Hematopoietic multipotent progenitor cell treated with erythropoietin and hydrocortisone succinate and interleukin-3 and kit ligand, for 6 days (in vitro differentiated cells): ENCODE measurements at regions not wholly inside any gene's neighbourhood (a gene's known extent, or its start where the extent isn't known, plus 50 kb on each side); places are given as distances from the start of the nearest gene placed in this dataset.
"Not testable (repeated sequence)": the region's sequence is repeated elsewhere in the genome, so short reads cannot be mapped to it uniquely, and the experiment has no call there.

Experiments
- DNase-seq: peaks from one replicate; pipeline ENCODE4 v3.0.0-alpha.2; 2015

DNA sequence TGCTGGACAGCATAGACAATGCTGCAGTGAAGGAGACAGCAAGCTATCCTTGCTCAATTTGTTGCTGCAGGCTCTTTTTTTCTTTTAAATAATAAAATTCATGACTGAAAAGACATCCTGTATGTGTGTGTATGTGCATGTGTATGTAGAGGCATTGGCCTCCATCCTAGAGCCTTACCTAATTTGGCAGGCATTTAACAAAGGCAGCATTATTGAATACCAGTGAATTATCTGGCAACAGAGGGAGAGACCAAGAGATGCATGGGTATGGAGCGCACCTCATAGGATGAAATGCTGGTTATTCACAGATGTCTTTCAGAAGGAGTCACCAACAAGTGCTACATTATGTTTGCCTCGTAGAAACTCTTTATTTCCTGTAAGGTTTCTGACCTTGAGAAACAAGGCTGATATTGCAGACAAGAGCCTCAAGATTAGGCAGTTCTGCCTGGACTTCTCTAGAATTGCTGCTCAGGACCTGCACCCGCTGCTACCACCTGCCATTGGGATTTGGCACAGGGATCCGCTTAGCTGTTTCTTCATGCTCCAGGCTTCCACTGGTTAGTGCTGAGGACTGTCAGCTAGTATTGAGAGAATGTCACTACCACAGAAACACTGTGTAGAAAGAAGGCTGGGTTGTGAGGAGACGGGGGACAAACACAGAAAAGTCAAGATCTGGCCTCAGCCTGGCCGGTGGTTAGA lies 247.7 kb upstream of the RFX3 start:
- no peak for DNase-seq

DNA sequence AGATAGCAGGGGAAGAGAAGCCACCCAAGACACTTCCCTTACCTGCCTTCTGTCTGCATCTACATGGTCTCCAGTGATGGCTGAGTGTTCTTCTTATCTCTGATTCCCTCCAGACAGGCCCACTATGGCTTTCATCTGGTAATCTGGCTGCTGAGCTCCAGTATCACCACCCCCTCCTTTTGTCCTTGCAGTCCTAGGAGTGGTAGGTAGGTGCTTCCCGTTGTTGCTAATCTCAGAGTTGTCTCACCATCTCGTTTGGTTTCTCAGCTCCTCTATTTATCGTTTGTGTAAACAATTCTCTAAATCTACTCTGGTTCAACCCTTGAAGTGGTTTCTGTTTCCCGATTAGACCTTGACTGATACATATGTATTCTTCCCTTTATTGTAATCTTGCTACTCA lies 243.8 kb upstream of the RFX3 start:
- no peak for DNase-seq

DNA sequence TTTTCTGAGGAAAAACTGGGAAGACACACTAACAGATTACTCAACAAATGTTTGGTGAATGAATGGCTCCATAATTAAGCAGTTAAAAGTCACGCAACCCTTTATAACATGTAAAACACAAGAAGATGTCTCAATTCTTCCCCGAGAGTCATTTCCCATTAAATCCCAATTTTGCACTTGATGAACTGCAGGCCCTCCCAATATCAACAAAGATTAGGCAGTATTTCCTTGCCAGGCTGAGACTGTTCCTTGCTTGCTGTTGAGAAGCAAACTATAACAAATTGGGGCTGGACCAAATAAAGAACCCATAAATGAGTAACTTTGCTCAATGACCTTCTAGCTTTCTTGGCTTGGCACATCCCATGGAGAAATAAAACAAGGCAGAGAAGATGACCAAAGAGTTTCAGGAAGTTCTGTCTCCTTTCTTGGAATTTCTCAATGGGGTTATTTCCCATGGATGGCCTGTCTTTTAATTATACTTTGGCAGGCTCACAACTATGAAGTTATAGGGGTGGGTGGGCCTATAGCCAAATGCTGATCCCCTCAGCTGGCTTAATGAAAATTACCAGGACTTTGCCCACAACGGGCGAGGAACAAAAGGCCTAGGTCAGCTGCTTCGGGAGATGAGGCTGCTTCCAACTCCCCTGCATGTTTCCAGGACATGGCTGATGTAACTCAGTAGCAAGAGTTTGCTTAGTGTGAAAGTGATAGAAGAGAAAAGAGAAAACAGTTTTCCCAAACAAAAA lies 243.1 kb upstream of the RFX3 start:
- DNase-seq = no peak

DNA sequence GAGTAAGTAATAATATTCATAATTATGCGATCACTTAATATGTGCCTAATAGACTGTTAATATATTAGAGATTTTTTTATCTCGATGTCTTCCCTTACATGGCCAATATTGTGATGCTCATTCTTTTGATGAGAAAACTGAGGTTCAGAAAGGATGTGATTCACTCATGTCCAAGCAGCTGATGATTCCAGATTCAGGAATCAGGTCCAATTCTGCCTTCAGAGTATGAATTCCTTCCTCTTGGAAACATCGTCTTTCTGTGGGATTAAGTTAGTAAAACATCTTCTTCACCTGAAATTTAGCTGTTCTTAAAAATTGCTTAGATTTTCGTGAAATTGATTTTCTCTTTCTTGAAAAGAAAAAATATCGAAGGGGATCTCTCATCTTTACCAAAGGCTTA lies 242.5 kb upstream of the RFX3 start:
- no peak for DNase-seq

DNA sequence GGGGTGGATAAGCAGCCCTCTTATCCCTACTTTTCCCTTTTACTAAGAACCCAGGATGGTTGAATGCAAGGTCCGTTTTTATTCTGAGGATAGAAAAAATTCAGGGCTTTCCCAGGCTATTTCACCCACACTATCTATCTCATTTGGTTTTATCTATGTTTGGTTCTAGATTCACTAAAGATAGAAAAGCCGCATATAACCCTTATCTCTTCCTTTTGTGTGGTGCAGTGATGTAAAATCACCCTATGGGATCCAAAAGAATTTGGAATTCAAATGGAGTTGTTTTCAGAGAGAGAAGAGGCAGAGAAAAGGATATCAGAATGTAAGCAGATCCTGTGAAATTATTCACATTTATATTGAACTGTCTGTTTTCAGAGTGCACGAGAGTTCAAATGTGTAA lies 236.3 kb upstream of the RFX3 start:
- no peak for DNase-seq

DNA sequence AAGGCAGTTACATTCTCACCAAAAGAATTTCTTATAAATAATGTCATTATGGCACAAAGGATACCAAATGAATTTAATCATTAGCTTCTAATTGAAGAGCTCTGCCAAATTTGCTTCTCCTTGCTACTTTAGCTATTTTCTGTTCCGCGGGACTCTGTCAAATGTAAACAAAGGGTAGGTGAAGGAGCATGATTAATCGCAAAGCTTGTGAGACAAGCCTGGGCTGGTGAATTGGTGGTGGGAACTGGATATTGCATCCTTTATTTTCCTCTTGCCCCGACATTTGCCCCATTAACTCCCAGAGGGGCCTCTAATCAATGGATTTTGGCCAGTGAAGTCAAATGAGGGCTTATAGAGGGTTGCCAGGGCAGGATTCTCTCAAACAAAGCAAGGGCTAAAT lies 234.2 kb upstream of the RFX3 start:
- no peak for DNase-seq

DNA sequence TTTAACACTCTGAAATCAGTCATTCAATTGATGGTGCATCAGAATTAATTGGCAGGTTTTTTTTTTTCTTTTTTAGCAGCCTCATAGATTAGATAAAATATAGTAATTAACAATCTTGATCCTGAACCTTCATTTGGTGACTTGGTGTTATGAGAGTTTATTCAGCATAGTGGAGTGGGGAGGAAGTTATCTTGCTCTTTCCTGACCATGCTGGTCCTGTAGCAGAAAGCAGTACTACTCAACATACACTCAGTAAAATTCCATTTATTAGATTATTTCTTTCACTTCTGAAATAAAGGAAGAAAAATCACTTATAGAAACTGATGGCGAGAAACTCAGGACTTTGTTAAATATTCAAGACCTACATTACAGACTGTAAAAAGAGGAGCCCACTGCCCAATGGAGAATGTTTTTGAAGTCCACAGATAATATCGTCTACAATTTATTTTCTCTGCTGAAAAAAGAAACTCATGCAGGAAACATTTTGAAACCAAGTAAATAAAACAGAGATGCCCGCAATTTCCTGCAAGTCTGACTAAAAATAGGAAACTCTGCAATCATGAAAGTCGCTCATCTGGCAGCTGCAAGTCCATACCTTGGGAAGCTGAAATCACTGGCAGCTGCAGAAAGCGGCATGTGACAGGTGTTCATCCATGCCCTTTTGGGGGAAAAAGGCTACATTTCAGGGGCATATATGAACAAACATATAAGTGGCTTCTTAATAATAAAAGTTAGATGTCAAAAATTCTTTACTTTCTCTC lies 233.2 kb upstream of the RFX3 start:
- no peak for DNase-seq

DNA sequence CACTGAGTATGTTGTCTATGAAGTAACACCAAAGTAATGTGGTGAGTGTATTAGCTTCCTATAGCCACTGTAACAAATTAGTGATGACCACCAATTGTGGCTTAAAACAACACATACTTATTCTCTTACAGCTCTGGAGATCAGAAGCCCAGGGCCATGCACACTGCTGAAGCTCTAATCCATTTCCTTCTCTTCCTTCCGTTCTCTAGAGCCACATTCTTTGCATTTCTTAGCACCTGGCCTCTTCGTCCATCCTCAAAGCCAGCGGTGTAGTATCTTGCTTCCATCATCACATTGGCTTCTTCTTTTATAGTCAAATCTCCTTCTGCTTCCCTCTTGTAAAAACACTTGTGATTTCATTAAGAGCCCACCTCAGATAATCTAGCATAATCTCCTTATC lies 230.3 kb upstream of the RFX3 start:
- DNase-seq = no peak

DNA sequence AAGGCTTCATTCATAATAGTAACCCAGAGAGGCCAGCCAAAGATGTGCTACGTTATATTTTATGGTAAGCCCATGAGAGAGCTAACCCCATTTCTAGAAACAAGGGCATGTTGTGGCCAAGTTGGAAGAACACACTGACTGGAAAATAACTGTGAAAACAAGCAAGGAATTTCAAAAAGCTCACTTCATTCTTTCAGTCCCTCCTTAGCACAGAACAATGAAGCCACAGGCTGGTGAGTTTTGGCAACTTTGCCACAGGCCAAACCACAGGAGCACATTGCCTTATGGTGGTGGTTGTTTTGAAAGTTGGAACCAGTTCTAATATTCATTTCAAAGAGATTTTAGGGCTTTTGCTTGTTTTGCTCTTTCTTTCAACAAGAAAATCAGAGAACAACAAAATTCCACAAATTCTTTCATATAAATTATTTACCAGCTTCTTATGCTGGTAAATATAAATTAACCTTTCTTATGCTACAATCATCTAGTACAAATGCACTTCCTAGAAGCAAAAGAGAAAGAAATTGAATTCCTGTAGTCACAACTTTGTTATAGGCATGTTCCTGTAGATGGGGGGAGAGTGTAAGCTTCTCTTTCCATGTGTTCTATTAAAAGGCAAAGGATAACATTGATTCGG lies 225.4 kb upstream of the RFX3 start:
- DNase-seq = no peak

DNA sequence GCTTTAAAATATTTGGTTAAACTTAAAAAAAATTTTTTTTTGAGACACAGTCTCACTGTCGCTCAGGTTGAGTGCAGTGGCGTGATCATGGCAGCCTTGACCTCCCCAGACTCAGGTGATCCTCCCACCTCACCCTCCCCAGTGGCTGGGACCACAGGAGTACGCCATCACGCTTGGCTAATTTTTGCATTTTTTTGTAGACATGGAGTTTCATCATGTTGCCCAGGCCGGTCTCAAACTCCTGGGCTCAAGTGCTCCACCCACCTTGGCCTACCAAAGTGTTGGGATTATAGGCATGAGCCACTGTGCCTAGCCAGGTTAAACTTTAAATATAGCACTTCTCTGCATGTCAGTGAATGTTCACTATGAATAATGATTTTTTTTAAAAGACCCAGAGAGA lies 224.5 kb upstream of the RFX3 start:
- DNase-seq = no peak

DNA sequence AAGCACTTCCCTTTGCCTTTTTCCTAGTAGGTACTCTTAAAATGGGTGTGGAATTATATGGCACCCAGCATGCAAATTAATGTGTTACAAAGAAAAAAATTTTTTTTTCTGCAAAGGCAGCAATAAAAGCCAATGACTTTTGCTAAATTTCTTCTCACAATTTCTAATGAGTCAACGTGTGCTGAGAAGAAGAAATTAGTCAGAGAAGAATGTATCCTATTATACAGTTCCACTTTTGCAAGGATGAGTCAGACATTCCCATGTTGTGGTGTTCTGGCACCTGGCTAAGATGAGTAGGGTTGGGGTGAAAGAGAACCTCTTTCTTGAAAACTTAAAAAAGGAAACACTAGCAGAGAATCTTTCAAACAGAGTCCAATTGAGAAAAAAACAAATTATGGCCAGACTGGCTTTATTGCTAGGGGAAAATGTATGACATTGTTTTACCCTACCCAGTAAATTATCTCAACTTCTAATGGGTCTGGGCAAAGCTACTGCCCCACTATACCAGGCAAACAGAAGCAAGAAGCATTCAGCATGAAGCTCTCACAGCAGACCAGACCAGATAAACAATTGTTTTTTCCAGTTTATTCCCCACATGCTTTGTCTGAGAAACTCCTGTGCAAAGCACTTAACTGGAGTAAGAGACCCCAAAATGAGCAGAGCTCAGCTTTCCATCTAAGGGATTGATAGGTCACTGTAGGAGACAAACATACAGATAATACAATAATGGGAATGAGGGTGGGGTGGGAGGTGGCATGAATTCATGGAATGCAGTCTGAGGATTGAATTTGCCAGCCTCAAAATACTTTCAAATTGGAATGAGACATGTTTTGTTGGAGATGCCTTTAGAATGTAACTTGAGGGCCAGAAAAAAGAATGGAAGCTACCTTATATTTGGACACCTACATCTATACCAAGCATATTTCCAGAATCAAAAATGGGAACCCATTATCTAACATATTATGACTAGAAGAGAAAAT lies 220.8 kb upstream of the RFX3 start:
- DNase-seq = no peak

DNA sequence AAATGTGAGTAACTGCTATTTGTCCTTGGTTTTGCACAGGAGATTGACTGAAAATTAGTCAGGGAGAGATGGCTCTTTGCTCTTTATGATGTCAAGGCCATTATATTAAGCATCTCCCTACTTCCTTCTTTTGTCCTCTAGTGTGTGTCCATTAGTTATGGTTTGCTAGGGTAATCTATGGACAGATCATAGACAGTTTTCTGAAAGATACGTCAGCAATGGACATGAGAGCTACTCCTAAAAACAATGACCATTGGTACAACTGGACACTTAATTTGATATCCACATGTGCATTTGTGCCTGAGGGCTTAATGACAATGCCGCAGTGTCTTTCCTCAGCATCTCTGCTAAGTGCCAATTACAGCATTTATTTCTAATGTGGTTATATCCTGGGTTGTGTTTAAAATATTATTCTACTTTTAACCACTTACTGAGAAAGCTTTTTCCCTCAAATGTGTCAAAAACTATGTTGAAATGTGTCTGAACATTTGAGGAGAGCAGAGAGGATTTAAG lies 218.2 kb upstream of the RFX3 start:
- DNase-seq = no peak

DNA sequence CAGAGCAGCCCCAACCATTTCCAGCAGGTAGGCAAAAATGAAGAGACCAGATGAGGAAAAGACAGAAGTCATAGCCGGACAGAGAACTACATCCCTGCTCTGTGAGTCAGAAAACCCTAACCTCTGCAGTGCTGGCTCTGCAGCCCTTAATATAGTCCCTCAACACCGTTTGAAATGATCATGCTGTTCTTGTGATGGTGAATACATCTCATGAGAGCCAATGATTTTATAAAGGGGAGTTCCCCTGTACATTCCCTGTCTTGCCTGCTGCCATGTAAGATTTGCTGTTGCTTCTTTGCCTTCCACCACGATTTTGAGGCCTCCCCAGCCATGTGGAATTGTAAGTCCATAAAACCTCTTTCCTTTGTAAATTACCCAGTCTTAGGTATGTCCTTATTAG lies 216.8 kb upstream of the RFX3 start:
- DNase-seq = no peak

DNA sequence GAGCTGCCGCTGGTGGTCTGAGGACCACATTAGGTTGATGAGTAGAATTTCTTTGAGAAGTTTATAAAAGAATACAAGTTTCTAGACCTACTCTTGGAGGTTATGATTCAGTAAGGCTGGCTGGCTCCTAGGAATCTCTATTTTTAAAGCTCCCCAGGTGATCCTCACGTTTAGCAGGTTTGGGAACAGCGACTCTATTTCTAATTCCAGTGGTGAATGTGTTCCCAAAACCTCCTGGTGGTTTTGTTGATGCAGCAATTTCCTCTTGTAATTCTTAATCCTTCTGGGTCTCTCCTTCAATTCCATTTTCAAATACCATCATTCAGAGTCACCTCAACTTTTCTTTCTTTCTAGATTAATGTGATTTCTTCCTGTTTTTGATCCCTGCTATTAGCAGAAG lies 215.9 kb upstream of the RFX3 start:
- DNase-seq = no peak

DNA sequence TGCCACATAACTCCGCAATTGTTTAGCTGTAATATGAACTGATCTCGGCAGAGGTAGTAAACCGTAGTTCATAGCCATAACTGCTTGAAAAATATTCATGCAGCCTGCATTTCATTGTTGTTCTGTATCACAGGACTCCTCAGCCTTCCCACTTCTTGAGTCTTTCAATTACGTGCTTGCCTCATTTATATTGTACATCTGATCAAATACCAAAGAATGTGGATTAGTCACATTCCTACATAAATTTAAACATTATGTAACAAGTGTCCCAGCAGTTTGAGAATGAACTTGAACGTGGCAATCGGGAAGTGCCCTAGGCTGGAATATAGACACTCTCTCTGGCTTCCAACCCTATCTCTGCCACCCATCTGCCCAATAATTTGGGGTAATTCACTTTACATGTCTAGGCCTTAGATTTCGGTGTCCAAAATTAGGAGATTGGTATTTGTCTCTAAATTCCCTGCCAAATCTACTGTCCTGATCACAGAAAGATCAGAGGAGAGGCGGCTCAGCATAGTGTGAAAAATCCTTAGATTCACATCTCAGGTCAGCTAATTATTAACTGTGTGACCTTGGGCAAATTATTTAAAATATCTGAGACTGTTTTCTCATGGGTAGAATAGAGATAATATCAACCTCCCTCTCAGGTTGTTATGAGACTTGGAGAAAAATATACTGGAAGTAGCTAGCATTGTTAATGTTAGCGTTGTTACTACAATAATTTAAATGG lies 215.1 kb upstream of the RFX3 start:
- DNase-seq = no peak

DNA sequence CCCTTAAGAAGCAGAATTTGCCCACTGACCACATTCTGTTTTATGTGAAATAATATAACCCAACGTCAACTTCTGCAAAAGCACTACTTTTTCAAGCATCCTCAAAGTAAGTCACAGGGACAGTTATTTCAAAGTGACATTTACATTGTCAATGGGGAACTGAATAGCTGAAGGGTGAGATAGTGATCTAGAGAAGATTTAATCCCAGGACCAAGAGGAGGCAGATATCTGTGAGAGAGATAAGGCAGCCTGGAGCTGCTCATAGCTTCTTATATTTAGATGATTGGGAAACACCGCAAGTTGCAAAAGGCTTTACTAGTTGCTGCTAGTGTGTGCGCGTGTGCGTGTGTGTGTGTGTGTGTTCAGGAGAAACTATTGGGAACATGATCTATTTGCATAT lies 210.4 kb upstream of the RFX3 start:
- peak; percentile 77 for DNase-seq

DNA sequence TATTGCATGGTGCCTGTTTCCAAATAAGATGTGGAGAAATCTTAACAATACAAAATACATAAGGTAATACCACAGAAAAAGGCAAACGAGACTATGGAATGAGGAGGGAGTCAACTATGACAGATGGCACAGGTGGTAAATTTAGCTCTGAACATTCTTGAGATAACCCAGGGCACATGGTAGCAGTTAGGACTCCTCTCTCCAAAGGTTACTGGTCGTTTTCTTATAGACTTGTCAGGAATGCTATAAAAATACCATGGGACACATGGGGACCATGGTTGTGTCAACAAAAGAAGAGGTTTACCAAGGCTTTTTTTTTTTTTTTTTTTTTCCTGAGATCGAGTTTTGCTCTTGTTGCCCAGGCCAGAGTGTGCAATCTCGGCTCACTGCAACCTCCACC lies 209.4 kb upstream of the RFX3 start:
- no peak for DNase-seq

DNA sequence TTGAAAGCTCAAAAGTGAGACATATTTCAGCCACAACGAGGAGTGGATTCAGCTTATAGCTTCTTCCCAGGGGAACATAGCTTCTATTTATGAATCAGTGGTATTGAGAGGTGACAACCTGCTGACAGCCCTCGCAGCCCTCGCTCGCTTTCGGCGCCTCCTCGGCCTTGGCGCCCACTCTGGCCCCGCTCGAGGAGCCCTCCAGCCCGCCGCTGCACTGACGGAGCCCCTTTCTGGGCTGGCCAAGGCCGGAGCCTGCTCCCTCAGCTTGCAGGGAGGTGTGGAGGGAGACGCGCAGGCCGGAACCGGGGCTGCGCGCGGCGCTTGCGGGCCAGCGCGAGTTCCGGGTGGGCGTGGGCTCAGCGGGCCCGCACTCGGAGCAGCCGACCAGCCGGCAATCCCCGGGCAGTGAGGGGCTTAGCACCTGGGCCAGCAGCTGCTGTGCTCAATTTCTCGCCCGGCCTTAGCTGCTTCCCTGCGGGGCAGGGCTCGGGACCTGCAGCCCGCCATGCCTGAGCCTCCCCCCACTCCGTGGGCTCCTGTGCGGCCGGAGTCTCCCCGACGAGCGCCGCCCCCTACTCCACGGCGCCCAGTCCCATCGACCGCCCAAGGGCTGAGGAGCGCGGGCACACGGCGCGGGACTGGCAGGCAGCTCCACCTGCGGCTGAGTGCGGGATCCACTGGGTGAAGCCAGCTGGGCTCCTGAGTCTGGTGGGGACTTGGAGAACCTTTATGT lies 207.9 kb upstream of the RFX3 start:
- not testable (repeated sequence) for DNase-seq

DNA sequence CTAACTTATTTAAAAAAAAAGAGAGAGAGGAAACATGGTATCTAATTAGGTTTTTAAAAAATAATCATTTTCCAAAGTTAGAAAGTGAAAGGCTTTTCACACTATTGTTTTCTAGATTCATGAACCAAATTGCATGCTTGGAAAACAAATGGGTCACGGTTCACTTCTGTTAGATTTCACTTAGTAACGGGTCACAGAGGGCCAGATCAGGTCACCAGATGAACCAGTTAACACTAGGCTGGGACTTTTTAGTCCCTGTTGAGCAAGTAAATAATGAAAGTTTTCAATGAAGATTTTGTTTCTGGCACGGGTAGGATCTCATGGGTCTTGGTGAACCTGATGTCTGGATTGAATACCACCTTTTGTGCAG lies 207.2 kb upstream of the RFX3 start:
- DNase-seq = no peak
